Progenitor cell of endocrine pancreas (in vitro differentiated cells): ENCODE measurements at regions not wholly inside any gene's neighbourhood (a gene's known extent, or its start where the extent isn't known, plus 50 kb on each side); places are given as distances from the start of the nearest gene placed in this dataset.

Experiments used
- DNase-seq: peaks from one replicate; pipeline ENCODE4 v3.0.0; 2021; ENCODE audit warnings: low spot score; ENCODE audit not compliant: unreplicated experiment
- H3K27ac Mint-ChIP-seq: 2 replicates; pipeline ENCODE4 v1.8.0; 2021; ENCODE audit warnings: mild to moderate bottlenecking, moderate library complexity, mixed read lengths
- H3K27me3 Mint-ChIP-seq: 2 replicates; pipeline ENCODE4 v1.8.0; 2021; ENCODE audit warnings: mixed read lengths
- H3K36me3 Mint-ChIP-seq: 2 replicates; pipeline ENCODE4 v1.8.0; 2022; ENCODE audit warnings: mixed read lengths; ENCODE audit not compliant: insufficient read depth
- H3K4me1 Mint-ChIP-seq: 2 replicates; pipeline ENCODE4 v1.8.0; 2021; ENCODE audit warnings: low read depth, mixed read lengths
- H3K4me3 Mint-ChIP-seq: 2 replicates; pipeline ENCODE4 v1.8.0; 2021; ENCODE audit warnings: low read depth, mild to moderate bottlenecking, moderate library complexity, mixed read lengths
- H3K9me3 Mint-ChIP-seq: 2 replicates; pipeline ENCODE4 v1.8.0; 2021; ENCODE audit warnings: low read depth, mixed read lengths
- CTCF ChIP-seq: fragments of 200-600 bp; sonication (generic); IDR thresholded peaks from one replicate; pipeline ENCODE4 v1.5.0; 2021; ENCODE audit warnings: antibody characterized with exemption, mild to moderate bottlenecking; ENCODE audit not compliant: unreplicated experiment

GRCh38 chr3:167899093-167899492, 163.6 kb downstream of the SERPINI1 start:
- no peaks in the 10 kb centered on the region for H3K36me3 Mint-ChIP-seq
- no peak for DNase-seq
- no peak overlapping the region for H3K27ac Mint-ChIP-seq
- no peak overlapping the region for H3K4me3 Mint-ChIP-seq
- peaks cover 8% of the 10 kb centered on the region for H3K4me1 Mint-ChIP-seq
- peaks cover 39% of the 10 kb centered on the region for H3K27me3 Mint-ChIP-seq
- TF ChIP-seq CTCF: no peak
- H3K9me3 Mint-ChIP-seq: no peaks in the 10 kb centered on the region

GRCh38 chr3:167898091-167898490, 162.6 kb downstream of the SERPINI1 start:
- TF ChIP-seq CTCF: no peak
- Mint-ChIP-seq H3K4me1 (peaks cover 8% of the 10 kb centered on the region), H3K9me3 (no peaks in the 10 kb centered on the region), H3K4me3 (no peak overlapping the region), H3K36me3 (no peaks in the 10 kb centered on the region), H3K27me3 (peaks cover 29% of the 10 kb centered on the region), H3K27ac (no peak overlapping the region)
- DNase-seq: no peak

GRCh38 chr3:167895684-167896083, 160.2 kb downstream of the SERPINI1 start:
- Mint-ChIP-seq H3K27ac (no peak overlapping the region), H3K4me1 (peaks cover 8% of the 10 kb centered on the region), H3K27me3 (peaks cover 18% of the 10 kb centered on the region), H3K4me3 (no peak overlapping the region), H3K9me3 (no peaks in the 10 kb centered on the region), H3K36me3 (no peaks in the 10 kb centered on the region)
- no peak for TF ChIP-seq CTCF
- no peak for DNase-seq

GRCh38 chr3:167895178-167895577, 159.7 kb downstream of the SERPINI1 start:
- Mint-ChIP-seq H3K36me3 (no peaks in the 10 kb centered on the region), H3K9me3 (no peaks in the 10 kb centered on the region), H3K27ac (no peak overlapping the region), H3K4me3 (no peak overlapping the region), H3K4me1 (peaks cover 8% of the 10 kb centered on the region), H3K27me3 (peaks cover 16% of the 10 kb centered on the region)
- no peak for TF ChIP-seq CTCF
- no peak for DNase-seq

- no peak for DNase-seq
- Mint-ChIP-seq H3K9me3 (no peaks in the 10 kb centered on the region), H3K27ac (no peak overlapping the region), H3K4me3 (no peak overlapping the region), H3K27me3 (peaks cover 9% of the 10 kb centered on the region), H3K4me1 (peaks cover 7% of the 10 kb centered on the region), H3K36me3 (no peaks in the 10 kb centered on the region)
- TF ChIP-seq CTCF: no peak
Measured at GRCh38 chr3:167892205-167892604, 156.7 kb downstream of the SERPINI1 start.

- Mint-ChIP-seq H3K27ac (no peak overlapping the region), H3K9me3 (no peaks in the 10 kb centered on the region), H3K36me3 (no peaks in the 10 kb centered on the region), H3K4me1 (peaks cover 2% of the 10 kb centered on the region), H3K27me3 (peaks cover 23% of the 10 kb centered on the region), H3K4me3 (no peak overlapping the region)
- TF ChIP-seq CTCF: no peak
- DNase-seq: no peak
Measured at GRCh38 chr3:167887096-167887495, 151.6 kb downstream of the SERPINI1 start.
